H1 (cell line): ENCODE measurements at regions not wholly inside any gene's neighbourhood (a gene's known extent, or its start where the extent isn't known, plus 50 kb on each side); places are given as distances from the start of the nearest gene placed in this dataset.

ENCODE experiments used
- BCL11A ChIP-seq, 2 experiments: IDR thresholded peaks; one replicate each; pipeline ENCODE4 v1.6.1; 2011; ENCODE audit warnings: low read depth in 2 of 2, low read length in 2 of 2, mild to moderate bottlenecking in 2 of 2
- KDM5A ChIP-seq: fragments of 200-600 bp; IDR thresholded peaks from 2 replicates; pipeline ENCODE4 v1.7.1; 2012; ENCODE audit warnings: mild to moderate bottlenecking, low read length, inconsistent platforms, mixed read lengths
- RNF2 ChIP-seq: fragments of 200-900, 300-1000 bp; sonication (generic); IDR thresholded peaks from 2 replicates; pipeline ENCODE4 v1.7.1; 2016; ENCODE audit warnings: borderline replicate concordance, low read depth, mild to moderate bottlenecking, antibody characterized with exemption, low read length; ENCODE audit not compliant: poor library complexity, severe bottlenecking; ENCODE audit errors: missing control alignments

DNA sequence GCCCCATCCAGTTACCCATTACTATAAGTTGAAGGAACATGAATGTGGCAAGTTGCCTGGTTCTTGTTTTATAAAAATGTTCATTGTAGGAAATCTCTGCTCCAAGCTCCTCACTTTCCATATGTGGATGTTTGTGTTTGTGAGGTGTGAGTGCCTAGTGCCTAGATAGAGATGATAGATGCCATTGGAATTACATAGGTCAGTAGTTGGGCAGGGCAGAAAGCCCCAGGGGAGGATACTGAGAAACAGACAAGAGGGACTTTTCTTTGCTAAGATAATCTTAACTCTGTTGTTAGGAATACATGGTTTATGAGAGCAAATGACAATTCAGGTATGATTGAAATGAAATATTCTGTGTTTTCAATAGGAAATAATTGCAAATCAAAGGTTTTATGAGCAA is 226.3 kb upstream of the GRIP1 start (continued):
- no peak for TF ChIP-seq RNF2
- no peak for TF ChIP-seq KDM5A
- TF ChIP-seq BCL11A (IDR thresholded peaks at IDR 0.05; ENCODE audit: low read depth in 2 of 2, low read length in 2 of 2): no peak
